T-helper 1 cell (primary cell): ENCODE measurements at regions not wholly inside any gene's neighbourhood (a gene's known extent, or its start where the extent isn't known, plus 50 kb on each side); places are given as distances from the start of the nearest gene placed in this dataset.

Source experiments
- DNase-seq, 5 donors: peaks; one replicate each; pipeline ENCODE4 v3.0.0-alpha.2; 2012 to 2020

- no peak for DNase-seq
Observed at GRCh38 chr4:36990128-36990872, 254.2 kb upstream of the NWD2 start.

GRCh38 chr4:36997727-36998126 is 246.8 kb upstream of the NWD2 start:
- peak in 1 of 5 donors; percentile 14 for DNase-seq

- DNase-seq, result no peak
Observed at GRCh38 chr4:37000281-37000680, 244.3 kb upstream of the NWD2 start.

- no peak for DNase-seq
Observed at GRCh38 chr4:37001688-37002436, 242.7 kb upstream of the NWD2 start.

DNA sequence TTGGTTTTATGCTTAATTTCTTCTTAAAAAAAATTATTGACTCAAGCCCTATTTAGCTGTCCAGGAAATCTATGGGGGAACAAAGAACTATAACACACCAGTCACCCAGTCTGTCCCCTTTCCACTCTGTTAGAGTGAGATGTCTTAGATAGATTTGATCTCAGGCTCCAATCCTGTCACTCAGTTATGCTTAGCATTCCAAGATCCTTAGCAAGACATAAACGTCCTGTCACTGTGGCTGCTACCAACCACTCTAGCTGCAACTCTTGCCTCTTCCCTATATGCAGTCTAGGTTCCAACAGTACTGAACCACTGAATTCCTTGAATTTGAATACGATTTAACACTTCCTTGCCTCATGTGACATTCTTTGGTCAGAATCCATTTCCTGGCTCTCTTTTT is 241.9 kb upstream of the NWD2 start:
- no peak for DNase-seq

DNA sequence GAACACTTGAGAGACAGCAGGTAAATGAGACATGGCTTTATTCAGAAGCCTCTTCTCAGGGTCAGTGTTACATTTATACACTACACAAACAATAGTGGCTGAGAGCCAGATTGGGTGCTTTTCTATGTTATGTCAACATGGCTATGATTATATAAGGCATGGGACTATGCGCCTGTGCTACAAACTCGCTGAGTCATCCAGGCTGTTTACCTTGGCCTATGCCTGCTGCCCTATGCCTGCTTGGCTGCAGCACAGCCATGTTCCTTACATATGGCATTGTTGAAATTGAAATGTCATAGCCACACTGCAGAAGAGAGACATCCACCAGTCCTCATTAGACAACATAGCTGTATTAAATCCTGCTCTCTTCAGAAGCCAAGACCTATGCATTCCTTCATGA is 236.3 kb upstream of the NWD2 start:
- no peak for DNase-seq

- DNase-seq, result no peak
Observed at GRCh38 chr4:37014584-37014983, 230.0 kb upstream of the NWD2 start.

DNA sequence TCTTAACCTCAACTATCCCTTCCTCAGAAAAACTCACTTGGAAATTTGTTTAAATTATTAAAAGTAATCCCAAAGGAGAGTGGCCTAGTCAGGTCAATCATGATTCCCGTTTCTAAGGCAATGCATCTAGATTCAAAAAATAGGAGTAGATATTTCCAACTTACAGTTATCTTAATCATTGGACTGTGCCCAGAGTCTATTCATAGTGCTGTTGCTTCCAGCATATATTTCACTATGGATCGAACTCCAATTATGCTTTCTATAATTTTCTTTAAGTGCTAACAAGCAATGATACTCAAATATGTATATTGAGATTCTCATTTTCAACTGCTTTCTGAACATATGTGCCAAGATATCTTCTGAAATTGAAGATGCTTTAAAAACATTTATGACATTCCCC is 229.2 kb upstream of the NWD2 start:
- DNase-seq, result no peak

- no peak for DNase-seq
Observed at GRCh38 chr4:37023504-37023903, 221.0 kb upstream of the NWD2 start.

DNA sequence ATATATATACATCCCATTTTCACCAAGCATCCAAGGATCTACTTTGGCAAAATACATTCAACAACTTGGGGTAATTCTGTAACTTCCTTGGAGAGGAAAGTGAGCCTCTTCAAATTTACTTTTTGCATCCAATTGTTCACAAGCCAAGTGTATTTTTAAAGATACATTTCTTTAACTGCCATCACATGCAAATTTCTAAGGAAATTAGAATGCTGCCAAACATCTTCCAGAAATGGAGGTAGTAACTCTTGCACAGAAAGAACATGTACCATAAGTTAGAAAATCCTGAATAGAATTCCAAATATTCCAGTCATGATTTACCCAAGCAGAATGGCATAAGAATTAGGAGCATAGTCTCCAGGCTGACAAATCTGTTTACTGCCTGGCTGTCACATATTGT is 220.5 kb upstream of the NWD2 start:
- DNase-seq, result no peak

DNA sequence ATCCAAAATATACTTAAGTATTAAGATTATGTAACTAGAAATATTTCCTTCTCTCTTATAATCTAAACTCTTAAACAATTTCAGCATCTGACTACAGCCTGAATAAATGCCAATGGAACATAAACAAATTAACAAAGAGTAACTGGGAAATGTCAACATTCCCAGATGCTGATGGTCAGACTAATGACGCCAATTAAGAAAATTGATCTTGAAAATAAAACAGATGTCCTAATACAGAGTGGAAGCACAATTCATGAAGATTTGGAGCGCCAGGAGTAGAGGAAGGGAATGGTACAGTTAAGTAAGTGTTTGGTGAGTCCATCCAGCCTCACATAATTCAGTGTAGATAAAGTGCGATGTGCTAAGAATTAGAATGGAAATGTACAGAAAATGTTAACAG is 203.7 kb upstream of the NWD2 start:
- no peak for DNase-seq

DNA sequence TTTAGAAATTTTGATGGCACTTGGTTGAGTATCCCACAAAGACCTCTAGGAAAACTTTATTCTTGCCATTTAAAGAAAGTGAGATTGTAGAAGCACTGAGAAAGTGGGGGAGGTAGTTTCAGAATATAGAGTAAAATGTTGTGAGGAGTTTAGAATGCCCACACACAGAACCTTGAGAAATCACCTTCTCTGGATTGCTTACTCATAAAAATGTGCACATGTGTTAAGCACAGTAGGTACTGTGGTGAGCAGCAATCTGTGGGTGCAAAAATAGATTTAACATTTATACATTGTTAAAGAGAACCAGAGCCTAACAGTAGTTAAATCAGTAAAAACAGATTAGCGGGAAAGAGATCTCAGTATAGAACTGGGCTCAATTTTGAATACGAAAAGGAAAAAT is 201.2 kb upstream of the NWD2 start:
- DNase-seq, result no peak

GRCh38 chr4:37051111-37051510 is 193.4 kb upstream of the NWD2 start:
- DNase-seq, result no peak

DNA sequence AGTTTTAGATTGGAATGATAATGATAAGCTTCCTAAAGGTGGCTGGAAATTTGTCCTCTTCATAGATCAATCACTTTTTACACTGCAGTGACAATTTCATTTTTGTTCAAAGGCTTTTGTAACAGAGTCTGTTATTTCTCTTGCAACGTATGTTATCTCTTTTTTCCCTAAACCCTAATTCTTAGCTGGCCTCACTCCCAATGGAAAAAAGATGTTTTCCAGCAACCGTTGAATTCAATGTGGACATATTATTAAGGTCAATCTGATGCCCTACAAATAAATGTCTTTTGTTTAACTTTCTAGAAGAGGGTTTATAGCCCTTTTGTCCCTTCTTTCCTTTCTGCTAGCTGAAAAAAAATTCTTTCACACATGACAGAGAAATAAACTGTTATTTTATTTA is 192.7 kb upstream of the NWD2 start:
- DNase-seq, result no peak

DNA sequence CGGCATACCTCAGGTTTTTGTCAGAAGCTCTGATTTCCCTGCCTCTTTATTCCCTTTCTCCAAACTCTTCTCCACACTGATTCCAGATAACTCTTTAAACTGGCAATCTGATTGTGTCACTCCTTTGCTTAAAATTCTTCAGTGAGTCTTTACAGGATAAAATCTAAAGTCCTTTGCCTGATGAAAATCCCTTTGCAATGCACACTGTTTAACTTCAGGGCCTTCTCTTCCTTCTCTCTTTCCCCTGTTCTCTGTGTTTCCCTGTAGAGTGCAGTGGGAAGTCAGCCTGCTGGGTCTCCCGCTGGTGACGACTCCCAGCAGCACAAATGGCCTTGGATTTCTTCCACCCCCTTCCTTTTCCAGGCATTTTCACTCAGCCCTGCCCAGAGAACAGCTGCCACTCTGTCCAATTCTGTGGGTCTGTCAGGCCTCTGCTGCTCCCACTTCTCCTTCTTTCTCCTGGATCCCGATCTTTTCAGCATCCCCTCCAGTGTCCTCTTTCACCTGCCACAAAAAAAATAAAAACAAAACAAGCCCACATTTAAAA is 189.9 kb upstream of the NWD2 start:
- no peak for DNase-seq

DNA sequence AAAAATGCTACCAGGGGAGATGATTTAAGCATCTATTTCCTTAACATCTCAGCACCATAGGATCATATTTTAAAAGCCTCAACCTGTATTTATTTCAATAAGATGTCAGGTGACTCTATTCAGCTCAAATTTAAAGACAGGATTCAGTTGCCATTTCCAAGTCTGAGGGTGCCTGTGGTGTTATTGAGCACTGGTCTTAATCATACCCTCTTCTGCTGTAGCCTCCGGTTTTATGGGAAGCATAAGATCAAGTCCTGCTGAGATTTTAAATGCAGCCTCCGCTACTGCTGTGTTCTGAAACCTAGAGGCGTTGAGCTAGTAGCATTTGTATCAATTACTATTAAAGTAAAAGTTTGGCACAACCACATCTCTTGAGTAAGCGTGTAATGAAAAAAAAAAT is 185.7 kb upstream of the NWD2 start:
- DNase-seq, result no peak

DNA sequence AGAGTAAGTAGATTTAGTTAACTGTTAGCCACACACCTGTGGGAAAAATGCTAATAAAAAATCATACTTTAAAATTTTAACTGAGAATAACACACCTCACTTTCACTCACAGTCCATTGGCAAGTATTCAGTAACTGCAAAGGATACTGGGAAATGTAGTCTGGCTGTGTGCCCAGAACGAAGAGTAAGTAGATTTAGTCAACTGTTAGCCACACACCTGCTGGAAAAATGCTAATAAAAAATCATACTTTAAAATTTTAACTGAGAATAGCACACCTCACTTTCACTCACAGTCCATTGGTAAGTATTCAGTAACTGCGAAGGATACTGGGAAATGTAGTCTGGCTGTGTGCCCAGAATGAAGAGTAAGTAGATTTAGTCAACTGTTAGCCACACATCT is 178.4 kb upstream of the NWD2 start:
- no peak for DNase-seq

DNA sequence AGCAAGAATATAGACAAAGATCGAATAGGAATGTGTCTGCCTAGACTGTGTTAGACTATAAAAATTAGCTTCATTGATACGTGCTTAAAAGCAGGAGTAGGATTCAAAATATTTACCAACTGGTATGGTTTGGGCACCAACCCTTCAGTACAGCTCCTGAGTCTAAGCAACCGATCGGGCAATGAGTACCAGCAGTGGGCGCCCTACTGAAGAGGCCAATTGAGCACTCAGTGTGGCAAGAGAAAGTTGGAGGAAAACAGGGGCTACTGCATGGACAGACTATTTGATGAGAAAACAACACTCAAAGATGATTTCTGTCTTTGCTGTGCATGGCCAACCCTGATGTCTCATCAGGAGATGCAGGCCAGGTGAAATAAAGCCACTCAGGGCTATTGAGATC is 176.0 kb upstream of the NWD2 start:
- DNase-seq, result no peak

DNA sequence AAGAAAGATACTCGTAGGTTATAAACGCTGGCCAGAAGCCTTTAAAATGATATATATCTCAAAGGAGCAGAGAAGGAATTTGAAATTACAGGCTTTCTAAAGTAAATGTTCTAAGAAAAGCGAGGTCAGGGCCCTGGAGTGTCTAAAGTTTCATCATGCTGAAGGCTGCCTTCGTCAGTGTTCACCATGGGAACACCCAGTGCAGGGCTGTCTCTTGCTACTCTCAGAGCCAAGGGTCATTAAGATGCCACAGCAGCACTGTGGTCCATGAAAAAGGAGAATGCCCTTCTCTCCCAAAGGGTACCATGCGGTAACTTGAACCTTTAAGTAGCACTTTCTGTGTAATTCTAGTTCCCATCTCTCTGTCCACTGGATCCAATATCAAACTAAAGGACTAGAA is 174.5 kb upstream of the NWD2 start:
- DNase-seq, result no peak

- no peak for DNase-seq
Observed at GRCh38 chr4:37071576-37071975, 173.0 kb upstream of the NWD2 start.

DNA sequence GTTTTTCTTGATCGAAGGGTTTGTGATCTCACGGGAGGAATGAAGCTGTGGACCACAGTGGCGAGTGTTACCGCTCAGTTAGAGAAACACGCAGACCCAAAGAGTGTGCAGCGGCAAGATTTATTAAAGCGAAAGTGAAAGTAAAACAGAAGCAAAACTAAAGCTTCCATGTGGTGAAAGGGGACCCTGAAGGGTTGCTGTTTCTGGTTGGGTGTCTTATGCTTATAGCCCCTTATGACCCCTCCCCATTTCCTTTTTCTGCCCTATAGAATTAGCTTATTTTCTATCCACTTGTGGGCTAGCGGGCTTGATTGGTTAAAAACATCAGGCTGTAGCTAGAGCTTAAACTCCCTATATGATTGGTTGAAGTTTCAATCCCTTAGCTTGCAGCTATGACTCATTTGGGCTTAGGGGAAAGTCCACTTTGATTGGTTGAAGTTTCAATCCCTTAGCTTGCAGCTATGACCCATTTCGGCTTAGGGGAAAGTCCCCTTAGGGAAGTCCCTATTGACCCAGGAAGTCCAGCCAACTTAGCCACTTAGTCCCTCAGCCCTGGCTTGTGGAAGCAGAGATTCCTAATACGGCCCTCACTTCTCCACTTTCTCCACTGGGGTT is 171.2 kb upstream of the NWD2 start:
- DNase-seq, result no peak

DNA sequence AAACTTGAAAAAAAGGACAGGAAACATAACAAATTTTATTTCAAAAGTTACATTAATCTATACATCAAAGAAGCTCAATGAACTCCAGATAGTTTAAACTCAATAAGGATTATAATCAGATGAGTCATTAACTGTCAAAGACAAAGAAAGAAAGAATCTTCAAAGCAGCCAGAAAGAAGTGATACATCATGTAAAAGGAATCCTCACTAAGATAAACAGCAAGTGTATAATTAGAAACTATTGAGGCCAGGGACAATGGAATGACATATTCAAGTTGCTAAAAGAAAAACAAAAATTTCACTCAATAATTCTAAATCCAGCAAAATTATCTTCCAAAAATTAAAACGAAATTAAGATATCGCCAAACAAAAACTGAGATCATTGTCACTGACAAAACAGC is 161.6 kb upstream of the NWD2 start:
- no peak for DNase-seq

- DNase-seq, result no peak
Observed at GRCh38 chr4:37095925-37096324, 148.6 kb upstream of the NWD2 start.

DNA sequence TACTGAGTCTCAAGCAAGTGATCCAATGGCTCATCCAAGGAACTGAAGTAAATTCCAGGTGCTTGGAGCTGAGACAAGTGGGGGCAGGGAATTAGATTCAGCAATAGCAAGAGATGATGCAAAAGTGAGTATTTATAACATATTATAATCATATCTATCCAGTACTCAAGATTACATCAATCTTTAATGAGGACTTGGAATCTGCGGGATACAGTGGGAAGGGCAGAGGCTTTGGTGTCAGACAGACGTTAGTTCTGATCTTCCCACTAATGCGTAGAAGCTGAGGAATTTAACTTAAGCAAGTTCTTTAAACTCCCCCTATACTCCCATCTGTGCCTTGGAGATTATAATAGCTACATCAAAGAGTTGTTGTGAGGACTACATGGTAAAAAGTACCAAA is 143.4 kb upstream of the NWD2 start:
- DNase-seq, result no peak
